ENCODE measurements at regions not wholly inside any gene's neighbourhood (a gene's known extent, or its start where the extent isn't known, plus 50 kb on each side); places are given as distances from the start of the nearest gene placed in this dataset.

DNA sequence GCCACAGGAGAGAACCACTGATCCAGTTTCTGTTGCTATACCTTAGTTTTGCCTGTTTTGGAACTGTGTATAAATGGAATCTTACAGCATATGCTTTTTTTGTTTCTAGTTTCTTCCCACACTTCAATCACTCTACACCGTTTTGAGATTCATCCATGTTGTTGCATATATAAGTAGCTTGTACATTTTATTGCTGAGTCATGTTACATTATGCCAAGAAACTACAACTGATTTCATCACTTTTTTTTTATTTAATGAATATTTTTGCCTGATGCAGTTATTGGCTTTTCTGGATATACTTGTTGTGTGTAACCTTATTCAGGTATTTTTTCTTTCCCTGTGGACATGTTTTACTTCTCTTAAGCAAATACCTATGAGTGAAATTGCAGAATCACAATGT lies 1135.9 kb downstream of the RAPGEF2 start:
- Mint-ChIP-seq H3K4me1 (no peaks in the 10 kb centered on the region), H3K27me3 (no peaks in the 10 kb centered on the region), H3K4me3 (no peak overlapping the region), H3K9me3 (ENCODE audit: insufficient read depth) (no peaks in the 10 kb centered on the region), H3K27ac (no peak overlapping the region)
- peaks cover 0 to 1% (median 0%) of the 10 kb centered on the region in 3 donors for H3K9me3 ChIP-seq (ENCODE audit: control extremely low read depth in 1 of 3, control insufficient read depth in 2 of 3, insufficient read depth in 1 of 3, low read length in 2 of 3)
- no peak for ATAC-seq (ENCODE audit: low read depth)
- ChIA-PET POLR2A (no interaction called here), CTCF (no interaction called here)
- no peaks in the 10 kb centered on the region for H3K79me2 ChIP-seq (ENCODE audit: control insufficient read depth, insufficient read depth, low read length)
- H3K9ac ChIP-seq (ENCODE audit: low read length) = no peak overlapping the region
- intact Hi-C loops (cut with micrococcal nuclease) = no loop called here
- H4K20me1 ChIP-seq (ENCODE audit: control insufficient read depth, insufficient read depth, low read length, poor library complexity, severe bottlenecking) = no peaks in the 10 kb centered on the region
- no peak overlapping the region for H3K4me3 ChIP-seq (ENCODE audit: control extremely low read depth in 1 of 5, extremely low read depth in 1 of 5, insufficient read depth in 1 of 5, low read depth in 2 of 5, low read length in 4 of 5)
- TF ChIP-seq EZH2 (IDR thresholded peaks at IDR 0.05; ENCODE audit: borderline replicate concordance, insufficient read depth, low read depth, low read length, poor library complexity, severe bottlenecking) = no peak
- TF ChIP-seq, protein P1, sequence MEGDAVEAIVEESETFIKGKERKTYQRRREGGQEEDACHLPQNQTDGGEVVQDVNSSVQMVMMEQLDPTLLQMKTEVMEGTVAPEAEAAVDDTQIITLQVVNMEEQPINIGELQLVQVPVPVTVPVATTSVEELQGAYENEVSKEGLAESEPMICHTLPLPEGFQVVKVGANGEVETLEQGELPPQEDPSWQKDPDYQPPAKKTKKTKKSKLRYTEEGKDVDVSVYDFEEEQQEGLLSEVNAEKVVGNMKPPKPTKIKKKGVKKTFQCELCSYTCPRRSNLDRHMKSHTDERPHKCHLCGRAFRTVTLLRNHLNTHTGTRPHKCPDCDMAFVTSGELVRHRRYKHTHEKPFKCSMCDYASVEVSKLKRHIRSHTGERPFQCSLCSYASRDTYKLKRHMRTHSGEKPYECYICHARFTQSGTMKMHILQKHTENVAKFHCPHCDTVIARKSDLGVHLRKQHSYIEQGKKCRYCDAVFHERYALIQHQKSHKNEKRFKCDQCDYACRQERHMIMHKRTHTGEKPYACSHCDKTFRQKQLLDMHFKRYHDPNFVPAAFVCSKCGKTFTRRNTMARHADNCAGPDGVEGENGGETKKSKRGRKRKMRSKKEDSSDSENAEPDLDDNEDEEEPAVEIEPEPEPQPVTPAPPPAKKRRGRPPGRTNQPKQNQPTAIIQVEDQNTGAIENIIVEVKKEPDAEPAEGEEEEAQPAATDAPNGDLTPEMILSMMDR (IDR thresholded peaks at IDR 0.05) = no peak
- no peaks in the 10 kb centered on the region for H3K36me3 ChIP-seq (replicated peaks in 1 of 2; ENCODE audit: control extremely low read depth in 1 of 2, control insufficient read depth in 1 of 2, extremely low read depth in 1 of 2, insufficient read depth in 2 of 2, low read length in 1 of 2)
- H2AFZ ChIP-seq (ENCODE audit: insufficient read depth, low read depth, low read length, poor library complexity, severe bottlenecking) = no peak overlapping the region
- H3K4me1 ChIP-seq (ENCODE audit: control insufficient read depth in 2 of 2, insufficient read depth in 2 of 2, low read length in 2 of 2) = no peaks in the 10 kb centered on the region
- H3K4me2 ChIP-seq (replicated peaks; ENCODE audit: low read depth, low read length, poor library complexity, severe bottlenecking) = no peak overlapping the region
- no peaks in the 10 kb centered on the region for H3K27me3 ChIP-seq (replicated peaks in 1 of 4; ENCODE audit: control extremely low read depth in 1 of 4, control insufficient read depth in 3 of 4, insufficient read depth in 4 of 4, low read length in 3 of 4)
- WGBS (ENCODE audit: insufficient coverage) = no CpG with 5 or more reads among the region's 1 CpG
- H3K27ac ChIP-seq (ENCODE audit: low read length in 2 of 2) = no peak overlapping the region
- no peak for DNase-seq

DNA sequence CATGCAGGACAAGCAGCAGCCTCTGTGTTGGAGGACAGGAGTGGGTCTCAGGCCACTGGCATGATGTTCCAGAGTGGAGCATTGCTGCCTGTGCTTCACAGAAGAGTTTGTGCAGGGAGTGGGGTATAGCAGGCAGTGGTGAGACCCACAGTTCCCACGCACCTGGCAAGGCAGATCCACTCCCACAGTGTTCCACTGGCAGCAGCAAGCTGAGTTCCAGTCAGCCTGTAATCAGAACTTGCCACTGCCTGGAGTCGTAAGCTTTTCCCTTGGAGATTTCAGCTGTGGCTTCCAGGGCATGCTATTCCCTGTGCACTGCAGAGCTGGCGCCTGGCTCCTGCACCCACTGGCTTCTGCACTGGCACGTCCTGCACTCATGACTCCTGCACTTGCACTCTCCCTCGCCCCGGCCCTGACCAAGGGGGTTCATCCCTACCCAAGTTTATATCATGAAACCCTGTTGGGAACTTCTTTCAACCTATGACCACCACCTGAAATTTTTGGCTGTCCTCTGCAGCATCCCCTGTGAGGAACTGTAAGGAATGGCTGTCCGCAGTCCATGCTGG lies 1144.3 kb downstream of the RAPGEF2 start:
- DNase-seq (no peak), ATAC-seq (ENCODE audit: low read depth) (no peak)
- no peaks in the 10 kb centered on the region for H3K27me3 Mint-ChIP-seq
- intact Hi-C loops (cut with micrococcal nuclease) = no loop called here
- ChIA-PET CTCF (no interaction called here), POLR2A (no interaction called here)
- no peaks in the 10 kb centered on the region for H3K27me3 ChIP-seq (replicated peaks in 1 of 4; ENCODE audit: control extremely low read depth in 1 of 4, control insufficient read depth in 3 of 4, insufficient read depth in 4 of 4, low read length in 3 of 4)
- H3K4me1 Mint-ChIP-seq = no peaks in the 10 kb centered on the region
- H3K9me3 Mint-ChIP-seq (ENCODE audit: insufficient read depth) = peaks cover 5% of the 10 kb centered on the region
- no peak overlapping the region for H3K4me3 Mint-ChIP-seq
- no peaks in the 10 kb centered on the region for H4K20me1 ChIP-seq (ENCODE audit: control insufficient read depth, insufficient read depth, low read length, poor library complexity, severe bottlenecking)
- no peak for TF ChIP-seq EZH2 (IDR thresholded peaks at IDR 0.05; ENCODE audit: borderline replicate concordance, insufficient read depth, low read depth, low read length, poor library complexity, severe bottlenecking)
- TF ChIP-seq, protein P1 (IDR thresholded peaks at IDR 0.05) = no peak
- H3K4me1 ChIP-seq (ENCODE audit: control insufficient read depth in 2 of 2, insufficient read depth in 2 of 2, low read length in 2 of 2) = no peaks in the 10 kb centered on the region
- H3K9me3 ChIP-seq (ENCODE audit: control extremely low read depth in 1 of 3, control insufficient read depth in 2 of 3, insufficient read depth in 1 of 3, low read length in 2 of 3) = peaks cover 0 to 9% (median 0%) of the 10 kb centered on the region in 3 donors
- H3K27ac Mint-ChIP-seq = no peak overlapping the region
- H3K79me2 ChIP-seq (ENCODE audit: control insufficient read depth, insufficient read depth, low read length) = no peaks in the 10 kb centered on the region
- no peaks in the 10 kb centered on the region for H3K36me3 ChIP-seq (replicated peaks in 1 of 2; ENCODE audit: control extremely low read depth in 1 of 2, control insufficient read depth in 1 of 2, extremely low read depth in 1 of 2, insufficient read depth in 2 of 2, low read length in 1 of 2)
- H3K4me2 ChIP-seq (replicated peaks; ENCODE audit: low read depth, low read length, poor library complexity, severe bottlenecking) = no peak overlapping the region
- H3K9ac ChIP-seq (ENCODE audit: low read length) = no peak overlapping the region
- 90% methylated on average over 7 of the region's 7 CpGs for WGBS (ENCODE audit: insufficient coverage)
- H2AFZ ChIP-seq (ENCODE audit: insufficient read depth, low read depth, low read length, poor library complexity, severe bottlenecking) = no peak overlapping the region
- no peak overlapping the region for H3K27ac ChIP-seq (ENCODE audit: low read length in 2 of 2)
- H3K4me3 ChIP-seq (ENCODE audit: control extremely low read depth in 1 of 5, extremely low read depth in 1 of 5, insufficient read depth in 1 of 5, low read depth in 2 of 5, low read length in 4 of 5) = no peak overlapping the region

Measured in B cell (primary cell).